ENCODE measurements at regions not wholly inside any gene's neighbourhood (a gene's known extent, or its start where the extent isn't known, plus 50 kb on each side); places are given as distances from the start of the nearest gene placed in this dataset.

GRCh38 chr2:6211236-6211635, 519.1 kb downstream of the SOX11 start:
- TF ChIP-seq CTCF (IDR thresholded peaks at IDR 0.05) (no peak), ZBTB21 (CRISPR knock-in tag; IDR thresholded peaks at IDR 0.05; ENCODE audit: borderline replicate concordance) (no peak), PRRX2 (CRISPR knock-in tag; IDR thresholded peaks at IDR 0.05) (no peak), ELF4 (CRISPR knock-in tag; IDR thresholded peaks at IDR 0.05; ENCODE audit: low read depth) (no peak), NFATC4 (CRISPR knock-in tag; IDR thresholded peaks at IDR 0.05) (no peak), JUN (CRISPR knock-in tag; IDR thresholded peaks at IDR 0.05) (no peak), ZNF423 (CRISPR knock-in tag; IDR thresholded peaks at IDR 0.05) (no peak), E2F1 (CRISPR knock-in tag; IDR thresholded peaks at IDR 0.05) (no peak), SMAD3 (CRISPR knock-in tag; IDR thresholded peaks at IDR 0.05; ENCODE audit: borderline replicate concordance) (no peak), FOXP1 (CRISPR knock-in tag; IDR thresholded peaks at IDR 0.05; ENCODE audit: borderline replicate concordance) (no peak), MAX (CRISPR knock-in tag; IDR thresholded peaks at IDR 0.05) (no peak)
- TF ChIP-seq, protein P1, sequence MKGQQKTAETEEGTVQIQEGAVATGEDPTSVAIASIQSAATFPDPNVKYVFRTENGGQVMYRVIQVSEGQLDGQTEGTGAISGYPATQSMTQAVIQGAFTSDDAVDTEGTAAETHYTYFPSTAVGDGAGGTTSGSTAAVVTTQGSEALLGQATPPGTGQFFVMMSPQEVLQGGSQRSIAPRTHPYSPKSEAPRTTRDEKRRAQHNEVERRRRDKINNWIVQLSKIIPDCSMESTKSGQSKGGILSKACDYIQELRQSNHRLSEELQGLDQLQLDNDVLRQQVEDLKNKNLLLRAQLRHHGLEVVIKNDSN (CRISPR knock-in tag; IDR thresholded peaks at IDR 0.05): no peak
- TF ChIP-seq, protein P2, sequence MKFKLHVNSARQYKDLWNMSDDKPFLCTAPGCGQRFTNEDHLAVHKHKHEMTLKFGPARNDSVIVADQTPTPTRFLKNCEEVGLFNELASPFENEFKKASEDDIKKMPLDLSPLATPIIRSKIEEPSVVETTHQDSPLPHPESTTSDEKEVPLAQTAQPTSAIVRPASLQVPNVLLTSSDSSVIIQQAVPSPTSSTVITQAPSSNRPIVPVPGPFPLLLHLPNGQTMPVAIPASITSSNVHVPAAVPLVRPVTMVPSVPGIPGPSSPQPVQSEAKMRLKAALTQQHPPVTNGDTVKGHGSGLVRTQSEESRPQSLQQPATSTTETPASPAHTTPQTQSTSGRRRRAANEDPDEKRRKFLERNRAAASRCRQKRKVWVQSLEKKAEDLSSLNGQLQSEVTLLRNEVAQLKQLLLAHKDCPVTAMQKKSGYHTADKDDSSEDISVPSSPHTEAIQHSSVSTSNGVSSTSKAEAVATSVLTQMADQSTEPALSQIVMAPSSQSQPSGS (CRISPR knock-in tag; IDR thresholded peaks at IDR 0.05; ENCODE audit: borderline replicate concordance, low read depth): no peak
- TF ChIP-seq, protein P3, sequence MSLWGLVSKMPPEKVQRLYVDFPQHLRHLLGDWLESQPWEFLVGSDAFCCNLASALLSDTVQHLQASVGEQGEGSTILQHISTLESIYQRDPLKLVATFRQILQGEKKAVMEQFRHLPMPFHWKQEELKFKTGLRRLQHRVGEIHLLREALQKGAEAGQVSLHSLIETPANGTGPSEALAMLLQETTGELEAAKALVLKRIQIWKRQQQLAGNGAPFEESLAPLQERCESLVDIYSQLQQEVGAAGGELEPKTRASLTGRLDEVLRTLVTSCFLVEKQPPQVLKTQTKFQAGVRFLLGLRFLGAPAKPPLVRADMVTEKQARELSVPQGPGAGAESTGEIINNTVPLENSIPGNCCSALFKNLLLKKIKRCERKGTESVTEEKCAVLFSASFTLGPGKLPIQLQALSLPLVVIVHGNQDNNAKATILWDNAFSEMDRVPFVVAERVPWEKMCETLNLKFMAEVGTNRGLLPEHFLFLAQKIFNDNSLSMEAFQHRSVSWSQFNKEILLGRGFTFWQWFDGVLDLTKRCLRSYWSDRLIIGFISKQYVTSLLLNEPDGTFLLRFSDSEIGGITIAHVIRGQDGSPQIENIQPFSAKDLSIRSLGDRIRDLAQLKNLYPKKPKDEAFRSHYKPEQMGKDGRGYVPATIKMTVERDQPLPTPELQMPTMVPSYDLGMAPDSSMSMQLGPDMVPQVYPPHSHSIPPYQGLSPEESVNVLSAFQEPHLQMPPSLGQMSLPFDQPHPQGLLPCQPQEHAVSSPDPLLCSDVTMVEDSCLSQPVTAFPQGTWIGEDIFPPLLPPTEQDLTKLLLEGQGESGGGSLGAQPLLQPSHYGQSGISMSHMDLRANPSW (CRISPR knock-in tag; conservative IDR thresholded peaks at IDR 0.05; ENCODE audit: low read depth): no peak

All from WTC11 (cell line).